RWPE1 (cell line): ENCODE measurements at regions not wholly inside any gene's neighbourhood (a gene's known extent, or its start where the extent isn't known, plus 50 kb on each side); places are given as distances from the start of the nearest gene placed in this dataset.

Experiments used
- CTCF ChIA-PET: fragments of 350-600 bp; sonication (Branson Sonifier 250); formaldehyde crosslinking; extraction: SDS; loops from one replicate; lab custom pipeline; 2021; lab: Yijun Ruan, JAX
- POLR2A ChIA-PET: fragments of 400-600 bp; formaldehyde crosslinking; extraction: SDS; loops from one replicate; lab custom pipeline; 2020; ENCODE audit warnings: antibody characterized with exemption; ENCODE audit not compliant: low non-redundant PET; lab: Yijun Ruan, JAX
- DNase-seq: peaks from one replicate; pipeline ENCODE4 v3.0.0; 2012; ENCODE audit warnings: low spot score
- H3K27ac ChIP-seq: fragments of 450-650 bp; 2 replicates; pipeline ENCODE4 v1.5.1; 2017
- CTCF ChIP-seq: fragments of 450-650 bp; conservative IDR thresholded peaks from 2 replicates; pipeline ENCODE4 v1.5.1; 2017; ENCODE audit warnings: low read depth, mild to moderate bottlenecking

- ChIA-PET CTCF (no interaction called here), POLR2A (no interaction called here)
- DNase-seq = no peak
- no peak overlapping the region for H3K27ac ChIP-seq
- TF ChIP-seq CTCF = no peak
These were observed 52.0 kb upstream of the CCDC63 start for GRCh38 chr12:110794623-110795280.

- peak; percentile 71 for DNase-seq
- POLR2A ChIA-PET = no interaction called here
- no peak overlapping the region for H3K27ac ChIP-seq
- TF ChIP-seq CTCF = no peak
- CTCF ChIA-PET = interaction anchor here (0.7 kb wide), 1 partner anchor 130 kb away, joined by 3 read pairs; no protein-coding TSS in a partner anchor
These were observed 49.8 kb upstream of the CCDC63 start for GRCh38 chr12:110796952-110797351.
